Astrocyte (in vitro differentiated cells and primary cell): ENCODE measurements at regions not wholly inside any gene's neighbourhood (a gene's known extent, or its start where the extent isn't known, plus 50 kb on each side); places are given as distances from the start of the nearest gene placed in this dataset.

ENCODE experiments used
- EZH2 ChIP-seq: IDR thresholded peaks from 2 replicates; pipeline ENCODE4 v1.6.1; 2012; ENCODE audit warnings: mild to moderate bottlenecking, low read length, inconsistent platforms; ENCODE audit not compliant: insufficient read depth
- TF ChIP-seq, protein P1 (sequence below): IDR thresholded peaks from 2 replicates; pipeline ENCODE4 v1.5.1; 2011; ENCODE audit warnings: low read depth, mild to moderate bottlenecking, inconsistent platforms, low read length, moderate library complexity; ENCODE audit not compliant: insufficient read depth

DNA sequence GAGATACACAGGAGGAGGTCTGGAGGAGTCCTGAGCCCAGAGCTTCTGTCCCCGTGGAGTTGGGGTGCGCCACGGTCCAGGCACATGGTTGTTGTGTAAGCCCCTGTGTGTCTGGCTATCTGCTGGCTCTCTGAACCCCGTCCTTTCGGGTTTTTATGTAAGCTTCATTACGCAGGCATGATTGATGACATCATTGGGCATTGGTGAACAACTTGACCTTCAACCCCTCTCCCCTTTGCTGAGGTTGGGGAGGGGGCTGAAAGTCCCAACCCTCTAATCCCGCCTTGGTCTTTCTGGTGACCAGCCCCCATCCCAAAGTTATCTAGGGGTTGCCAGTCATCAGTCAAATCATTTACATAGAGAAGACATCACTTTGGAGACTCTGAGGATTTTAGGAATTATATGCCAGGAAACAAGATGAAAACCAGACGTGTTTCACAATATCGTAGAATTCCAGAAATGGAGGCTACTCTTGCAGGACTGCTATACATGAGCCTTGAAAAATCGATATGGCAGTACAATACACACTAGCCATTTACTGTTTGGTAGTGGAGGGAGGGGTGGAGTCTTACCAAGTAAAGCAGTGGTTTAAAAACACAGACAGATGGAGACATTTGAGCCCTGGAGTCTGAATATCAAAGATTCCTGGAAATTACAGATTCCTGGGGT is 69.8 kb upstream of the SCAF4 start:
- TF ChIP-seq, protein P1, sequence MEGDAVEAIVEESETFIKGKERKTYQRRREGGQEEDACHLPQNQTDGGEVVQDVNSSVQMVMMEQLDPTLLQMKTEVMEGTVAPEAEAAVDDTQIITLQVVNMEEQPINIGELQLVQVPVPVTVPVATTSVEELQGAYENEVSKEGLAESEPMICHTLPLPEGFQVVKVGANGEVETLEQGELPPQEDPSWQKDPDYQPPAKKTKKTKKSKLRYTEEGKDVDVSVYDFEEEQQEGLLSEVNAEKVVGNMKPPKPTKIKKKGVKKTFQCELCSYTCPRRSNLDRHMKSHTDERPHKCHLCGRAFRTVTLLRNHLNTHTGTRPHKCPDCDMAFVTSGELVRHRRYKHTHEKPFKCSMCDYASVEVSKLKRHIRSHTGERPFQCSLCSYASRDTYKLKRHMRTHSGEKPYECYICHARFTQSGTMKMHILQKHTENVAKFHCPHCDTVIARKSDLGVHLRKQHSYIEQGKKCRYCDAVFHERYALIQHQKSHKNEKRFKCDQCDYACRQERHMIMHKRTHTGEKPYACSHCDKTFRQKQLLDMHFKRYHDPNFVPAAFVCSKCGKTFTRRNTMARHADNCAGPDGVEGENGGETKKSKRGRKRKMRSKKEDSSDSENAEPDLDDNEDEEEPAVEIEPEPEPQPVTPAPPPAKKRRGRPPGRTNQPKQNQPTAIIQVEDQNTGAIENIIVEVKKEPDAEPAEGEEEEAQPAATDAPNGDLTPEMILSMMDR, result no peak
- TF ChIP-seq EZH2, result no peak
